ENCODE measurements at regions not wholly inside any gene's neighbourhood (a gene's known extent, or its start where the extent isn't known, plus 50 kb on each side); places are given as distances from the start of the nearest gene placed in this dataset.
A peak's percentile ranks its signal among the peaks of the same experiment; 100 is the strongest.

DNA sequence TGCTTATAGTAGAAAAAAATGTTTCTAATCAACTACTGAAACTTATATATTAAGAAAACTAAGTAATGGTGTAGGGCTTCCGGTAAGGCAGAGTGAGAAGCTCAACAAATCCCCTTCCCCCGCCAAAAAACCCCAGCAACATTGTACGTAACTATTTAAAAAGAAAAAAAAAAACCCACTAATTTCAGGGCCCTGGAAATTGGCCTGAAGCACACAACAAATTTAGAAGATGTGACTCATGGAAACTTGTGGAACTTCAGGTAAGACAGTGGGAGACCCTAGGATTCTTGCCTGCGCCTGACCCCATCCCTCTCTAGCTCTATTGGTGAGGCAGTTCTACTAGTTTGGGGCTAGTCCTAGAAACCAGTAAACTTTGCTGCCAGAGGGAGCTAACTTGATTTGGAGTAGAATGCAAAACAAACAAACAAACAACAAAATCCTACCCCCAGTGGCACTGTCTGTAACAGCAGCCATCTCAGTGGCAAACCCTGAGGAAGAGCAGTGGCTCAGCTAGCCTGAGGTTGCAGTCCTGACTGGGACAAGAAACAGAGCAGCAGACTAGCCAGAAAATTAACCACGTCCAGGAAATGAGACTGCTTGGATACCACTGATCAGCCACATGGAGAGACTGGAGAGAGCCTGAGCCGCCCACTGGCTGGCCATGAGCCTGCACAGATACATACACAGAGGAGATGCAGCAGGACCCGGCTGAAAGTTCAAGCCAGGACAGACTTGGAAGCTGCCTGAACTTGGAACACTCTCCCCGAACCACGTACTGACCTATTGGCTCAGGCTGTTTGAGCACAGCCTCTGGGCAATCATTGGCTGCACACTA, 135.1 kb downstream of the TBXT start:
- TF ChIP-seq, protein P1, sequence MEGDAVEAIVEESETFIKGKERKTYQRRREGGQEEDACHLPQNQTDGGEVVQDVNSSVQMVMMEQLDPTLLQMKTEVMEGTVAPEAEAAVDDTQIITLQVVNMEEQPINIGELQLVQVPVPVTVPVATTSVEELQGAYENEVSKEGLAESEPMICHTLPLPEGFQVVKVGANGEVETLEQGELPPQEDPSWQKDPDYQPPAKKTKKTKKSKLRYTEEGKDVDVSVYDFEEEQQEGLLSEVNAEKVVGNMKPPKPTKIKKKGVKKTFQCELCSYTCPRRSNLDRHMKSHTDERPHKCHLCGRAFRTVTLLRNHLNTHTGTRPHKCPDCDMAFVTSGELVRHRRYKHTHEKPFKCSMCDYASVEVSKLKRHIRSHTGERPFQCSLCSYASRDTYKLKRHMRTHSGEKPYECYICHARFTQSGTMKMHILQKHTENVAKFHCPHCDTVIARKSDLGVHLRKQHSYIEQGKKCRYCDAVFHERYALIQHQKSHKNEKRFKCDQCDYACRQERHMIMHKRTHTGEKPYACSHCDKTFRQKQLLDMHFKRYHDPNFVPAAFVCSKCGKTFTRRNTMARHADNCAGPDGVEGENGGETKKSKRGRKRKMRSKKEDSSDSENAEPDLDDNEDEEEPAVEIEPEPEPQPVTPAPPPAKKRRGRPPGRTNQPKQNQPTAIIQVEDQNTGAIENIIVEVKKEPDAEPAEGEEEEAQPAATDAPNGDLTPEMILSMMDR (IDR thresholded peaks at IDR 0.05) = peak; percentile 32
- no peak for TF ChIP-seq ZFX (IDR thresholded peaks at IDR 0.05; ENCODE audit: borderline replicate concordance)
